HG03457 (cell line): ENCODE measurements at regions not wholly inside any gene's neighbourhood (a gene's known extent, or its start where the extent isn't known, plus 50 kb on each side); places are given as distances from the start of the nearest gene placed in this dataset.
"Not testable (repeated sequence)": the region's sequence is repeated elsewhere in the genome, so short reads cannot be mapped to it uniquely, and the experiment has no call there.

Experiments used
- ATAC-seq: cut with Tn5 transposase; IDR thresholded peaks from one replicate; pipeline ENCODE4 v1.9.1; 2021; ENCODE audit warnings: moderate number of reproducible peaks; ENCODE audit not compliant: unreplicated experiment

DNA sequence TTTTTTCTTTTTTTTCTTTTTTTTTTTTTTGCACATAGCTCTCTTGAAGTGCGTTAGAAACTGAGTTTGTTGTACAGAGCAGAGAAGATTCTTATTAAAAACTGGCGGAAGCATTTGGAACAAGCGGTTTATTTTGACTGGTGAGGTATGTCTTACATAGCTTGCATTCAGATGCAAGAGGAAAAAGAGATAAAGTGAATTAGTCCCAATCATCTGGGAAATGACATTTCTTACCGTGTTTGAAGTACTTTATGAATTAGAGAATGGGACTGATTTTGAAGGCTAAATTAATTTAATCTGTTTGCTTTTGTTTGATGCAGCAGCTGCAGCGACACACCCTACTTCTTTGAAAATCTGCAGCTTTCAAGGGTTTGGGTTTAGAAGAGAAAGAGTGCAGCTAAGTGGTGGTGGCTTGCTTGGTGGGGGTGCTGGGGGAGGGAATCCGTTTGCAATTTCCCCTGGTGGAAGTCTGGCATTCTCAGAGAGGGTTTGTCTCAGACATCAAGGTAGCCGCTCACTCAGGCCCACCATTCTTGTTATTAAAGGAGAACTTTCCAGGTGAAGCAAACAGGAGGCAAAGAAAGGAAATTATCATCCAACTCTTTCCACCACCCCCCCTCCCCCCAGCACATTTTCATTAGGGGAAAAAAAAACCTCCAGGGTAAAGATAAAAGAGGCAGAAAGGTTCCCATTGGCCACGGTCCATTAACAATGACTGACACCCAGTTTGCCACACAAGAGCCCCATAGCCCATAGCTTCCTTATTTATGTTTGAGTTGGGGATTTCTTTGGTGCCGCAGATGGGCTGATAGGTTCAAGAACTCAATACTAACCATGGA, 231.7 kb downstream of the SKIDA1 start:
- no peak for ATAC-seq

DNA sequence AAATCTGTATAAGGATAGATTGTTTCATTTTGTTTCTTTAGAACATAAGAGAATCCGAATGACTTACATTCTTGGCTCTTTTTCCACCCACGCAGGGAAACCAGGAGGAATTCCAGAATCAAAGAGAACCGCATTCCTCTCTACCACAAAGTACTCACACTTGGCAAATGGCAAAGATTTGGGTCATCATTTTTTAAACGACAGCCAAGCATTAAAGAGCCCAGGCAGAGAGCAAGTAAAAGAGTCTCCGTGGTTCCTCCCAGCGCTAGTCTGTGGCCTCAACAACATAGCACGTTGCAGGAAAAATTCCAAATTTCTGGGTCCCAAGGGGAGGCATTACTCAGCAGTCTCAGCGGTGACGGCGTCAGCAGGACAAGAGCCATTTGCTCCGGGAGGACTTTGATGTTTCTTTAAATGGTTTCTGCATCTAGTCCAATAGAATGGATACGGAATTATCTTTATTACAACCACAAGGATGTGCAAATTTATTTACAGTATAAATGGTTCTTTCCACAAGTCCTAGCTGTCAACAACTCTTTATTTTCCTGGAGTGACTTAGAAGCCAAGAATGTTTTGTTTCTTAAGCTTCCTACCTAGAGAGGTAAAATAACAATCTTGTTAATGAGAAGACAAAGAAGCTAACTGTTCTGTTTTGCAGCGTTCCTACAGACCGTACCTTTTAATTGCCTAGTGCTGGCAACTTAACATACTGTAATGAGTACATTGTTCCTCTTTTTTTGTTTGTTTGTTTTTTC, 232.5 kb downstream of the SKIDA1 start:
- no peak for ATAC-seq

DNA sequence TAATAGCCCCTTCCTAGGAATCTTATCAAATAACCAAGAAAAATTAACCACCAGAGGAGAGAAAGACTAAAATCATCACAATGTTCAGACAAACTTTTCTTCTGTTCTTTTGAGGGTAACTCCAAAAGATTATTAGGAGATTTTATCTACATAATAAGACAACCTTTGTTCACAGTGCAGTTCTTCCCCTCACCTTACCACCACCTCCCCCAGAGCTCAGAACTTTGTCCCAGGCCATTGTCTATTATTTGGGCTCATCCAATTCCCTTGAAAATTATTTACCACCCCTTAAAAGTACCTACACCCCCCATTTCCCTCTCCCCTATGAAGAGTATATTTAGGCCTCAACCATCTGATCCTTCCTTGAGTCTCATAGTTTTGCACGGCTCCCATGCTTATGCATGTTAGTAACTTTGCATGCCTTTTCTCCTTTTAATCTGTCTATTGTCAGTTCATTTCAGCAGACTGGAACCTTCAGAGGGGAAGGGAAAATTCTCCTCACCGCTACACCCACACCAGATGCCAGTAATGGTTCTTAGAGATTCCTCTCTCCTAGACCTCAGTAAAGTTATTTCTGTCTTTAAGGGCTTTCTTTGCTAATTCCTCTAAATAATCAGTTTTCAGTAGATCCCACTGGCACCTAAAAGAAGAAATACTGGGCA, 234.9 kb downstream of the SKIDA1 start:
- ATAC-seq: no peak

DNA sequence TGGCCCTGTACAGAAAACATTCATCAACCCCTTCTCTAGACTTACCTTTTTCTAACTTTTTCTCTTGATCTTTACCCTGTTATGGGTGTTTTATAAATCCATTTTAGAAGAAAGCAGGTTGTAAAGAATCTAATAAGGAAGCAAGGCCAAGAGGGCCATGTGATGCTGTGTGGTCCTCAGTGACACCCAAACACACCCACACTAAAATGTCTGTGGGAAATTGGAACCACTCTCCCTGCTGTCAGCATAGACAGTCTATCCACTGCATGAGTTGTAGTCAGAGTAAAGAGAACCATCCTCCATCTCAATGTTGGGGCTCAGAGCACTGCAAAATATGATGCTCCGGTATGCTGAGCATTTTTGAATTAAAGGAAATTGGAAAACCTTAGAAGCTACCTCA, 235.5 kb downstream of the SKIDA1 start:
- no peak for ATAC-seq

DNA sequence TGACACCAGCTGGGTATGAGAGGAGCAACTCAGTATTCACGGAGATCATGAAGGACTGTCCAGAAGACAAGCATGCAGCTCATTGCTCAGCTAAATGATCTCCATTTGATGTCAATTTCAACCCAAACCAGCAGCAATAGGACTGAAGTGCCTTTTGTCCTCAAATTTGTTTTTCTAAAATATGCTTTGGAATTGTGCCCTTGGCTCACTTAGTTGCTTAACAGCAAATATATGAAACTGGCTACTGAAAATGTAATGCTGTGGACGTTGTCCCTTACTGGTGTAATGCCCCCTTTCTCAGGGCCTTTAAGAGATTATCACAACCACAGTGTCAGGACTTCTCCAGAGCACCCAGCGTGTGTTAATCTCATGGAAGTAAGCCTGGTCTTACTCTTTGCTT, 236.2 kb downstream of the SKIDA1 start:
- no peak for ATAC-seq

DNA sequence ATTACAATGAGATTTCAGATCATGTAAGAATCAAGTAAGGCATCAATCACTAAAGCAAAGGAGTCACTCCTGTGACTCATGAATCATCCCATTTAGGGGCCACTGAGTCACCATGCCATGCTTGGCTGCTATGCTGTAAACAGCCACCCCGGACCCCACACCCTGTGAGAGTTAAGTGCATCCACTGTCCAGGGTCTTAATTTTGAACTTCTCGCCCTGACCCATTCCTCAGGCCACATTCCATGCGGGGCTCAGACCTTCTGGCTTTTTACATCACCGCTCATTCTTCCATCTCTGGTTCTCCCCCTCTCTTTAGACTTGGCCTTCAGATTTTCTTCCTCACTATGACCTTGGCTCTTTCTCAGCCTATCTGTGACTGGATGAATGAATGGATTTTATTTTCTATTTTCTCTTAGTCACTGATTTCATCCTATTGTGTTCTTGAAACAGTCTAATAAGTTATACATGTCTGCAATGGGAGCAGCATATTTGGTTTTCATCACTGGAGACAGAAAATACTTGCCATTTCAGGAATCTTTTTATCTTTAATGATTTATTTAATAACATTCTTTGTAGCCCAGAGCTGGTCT, 239.6 kb downstream of the SKIDA1 start:
- ATAC-seq: no peak

DNA sequence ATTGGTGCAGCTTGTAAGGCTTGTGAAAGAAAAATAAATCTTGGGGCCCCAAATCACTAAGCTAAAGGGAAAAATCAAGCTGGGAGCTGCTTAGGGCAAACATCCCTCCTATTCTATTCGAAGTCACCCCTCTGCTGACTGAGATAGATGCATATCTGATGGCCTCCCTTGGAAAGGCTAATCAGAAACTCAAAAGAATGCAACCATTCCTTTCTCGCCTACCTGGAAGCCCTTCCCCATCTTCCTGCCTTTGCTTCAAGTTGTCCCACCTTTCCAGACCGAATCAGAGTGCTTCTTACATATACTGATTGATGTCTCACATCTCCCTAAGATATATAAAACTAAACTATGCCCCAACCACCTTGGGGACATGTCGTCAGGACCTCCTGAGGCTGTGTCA, 240.3 kb downstream of the SKIDA1 start:
- ATAC-seq: no peak

DNA sequence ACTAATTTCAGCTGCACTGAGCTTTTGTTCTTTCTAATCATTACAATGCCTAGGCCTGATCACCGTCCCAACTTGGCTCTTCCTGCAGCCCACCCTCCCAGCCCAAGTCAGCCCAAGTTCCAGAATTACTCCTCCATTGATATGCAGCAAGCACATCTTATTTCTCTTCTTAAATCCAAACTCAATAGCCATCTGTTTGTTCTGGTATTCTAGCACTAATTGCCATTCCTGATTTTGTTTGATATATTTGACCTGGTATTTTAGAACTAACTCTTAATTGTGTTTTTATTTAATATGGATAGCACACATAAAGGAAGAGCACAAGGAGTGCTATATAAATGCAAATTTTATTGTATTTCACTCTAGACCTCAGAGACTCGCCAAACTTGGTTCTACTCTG, 241.2 kb downstream of the SKIDA1 start:
- no peak for ATAC-seq

DNA sequence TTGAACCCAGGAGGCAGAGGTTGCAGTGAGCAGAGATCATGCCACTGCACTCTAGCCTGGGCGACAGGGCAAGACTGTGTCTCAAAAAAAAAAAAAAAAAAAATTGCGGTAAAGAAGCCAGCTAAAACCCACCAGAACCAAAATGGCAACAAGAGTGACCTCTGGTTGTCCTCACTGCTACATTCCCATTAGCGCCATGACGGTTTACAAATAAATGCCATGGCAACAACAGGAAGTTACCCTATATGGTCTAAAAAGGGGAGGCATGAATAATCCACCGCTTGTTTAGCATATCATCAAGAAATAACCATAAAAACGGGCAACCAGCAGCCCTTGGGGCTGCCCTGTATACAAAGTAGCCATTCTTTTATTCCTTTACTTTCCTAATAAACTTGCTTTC, 242.4 kb downstream of the SKIDA1 start:
- ATAC-seq: not testable (repeated sequence)

DNA sequence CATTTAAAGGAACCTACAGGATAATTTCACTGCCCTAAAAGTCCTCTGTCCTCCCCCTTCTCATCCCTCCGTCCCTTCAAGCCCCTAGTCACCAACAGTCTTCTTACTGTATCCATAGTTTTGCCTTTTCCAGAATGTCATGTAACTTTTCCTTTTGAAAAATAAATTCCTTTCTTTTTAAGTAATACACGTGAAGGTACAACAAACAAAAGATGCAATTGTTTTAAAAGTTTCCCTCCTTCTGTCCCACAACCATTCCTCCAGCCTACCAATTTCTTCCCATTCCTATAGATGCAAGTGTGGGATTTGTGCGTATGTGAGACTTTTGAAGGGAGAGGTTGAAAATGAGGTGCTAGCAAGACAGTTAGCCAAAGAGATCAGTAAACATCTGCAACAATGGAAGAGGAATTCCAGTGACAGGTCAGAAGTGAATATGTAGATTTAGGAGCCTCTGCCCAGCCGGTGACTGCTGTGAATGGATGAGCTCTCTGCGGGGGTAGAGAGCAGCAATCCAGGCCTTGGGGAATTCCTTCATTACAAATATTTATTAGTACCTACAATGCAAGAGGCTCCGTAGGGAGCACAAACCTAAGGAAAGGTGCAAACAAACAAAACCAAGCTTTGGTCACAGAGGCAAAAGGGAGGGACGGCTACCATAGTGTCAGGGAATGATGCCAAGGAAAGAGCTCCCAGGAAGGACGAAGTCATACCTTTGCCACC, 243.6 kb downstream of the SKIDA1 start:
- ATAC-seq: no peak

DNA sequence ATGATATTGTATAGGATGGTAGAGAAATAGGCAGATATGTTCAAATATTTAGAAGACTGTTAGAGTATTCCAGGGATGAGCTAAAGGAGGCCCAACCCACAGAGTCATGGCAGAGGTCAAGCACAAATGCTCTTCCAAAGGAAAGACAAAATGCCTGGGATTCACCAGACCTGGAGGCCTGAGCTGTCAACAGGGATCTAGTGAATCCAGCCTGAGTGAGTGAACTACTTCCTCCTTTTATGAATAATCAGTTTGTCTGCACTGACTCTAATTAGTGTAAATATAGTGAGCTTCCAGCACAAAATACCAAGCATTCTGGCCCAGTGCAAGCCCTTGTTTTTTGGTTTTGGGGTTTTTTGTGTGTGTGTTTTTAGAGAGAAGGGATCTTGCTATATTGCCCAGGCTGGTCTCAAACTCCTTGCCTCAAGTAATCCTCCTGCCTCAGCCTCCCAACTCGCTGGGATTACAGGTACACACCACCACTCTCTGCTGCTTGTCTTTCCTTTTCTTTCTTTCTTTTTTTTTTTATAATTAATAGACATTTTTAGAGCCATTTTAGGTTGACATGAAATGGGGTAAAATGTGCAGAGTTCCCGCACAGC, 244.4 kb downstream of the SKIDA1 start:
- ATAC-seq: no peak

DNA sequence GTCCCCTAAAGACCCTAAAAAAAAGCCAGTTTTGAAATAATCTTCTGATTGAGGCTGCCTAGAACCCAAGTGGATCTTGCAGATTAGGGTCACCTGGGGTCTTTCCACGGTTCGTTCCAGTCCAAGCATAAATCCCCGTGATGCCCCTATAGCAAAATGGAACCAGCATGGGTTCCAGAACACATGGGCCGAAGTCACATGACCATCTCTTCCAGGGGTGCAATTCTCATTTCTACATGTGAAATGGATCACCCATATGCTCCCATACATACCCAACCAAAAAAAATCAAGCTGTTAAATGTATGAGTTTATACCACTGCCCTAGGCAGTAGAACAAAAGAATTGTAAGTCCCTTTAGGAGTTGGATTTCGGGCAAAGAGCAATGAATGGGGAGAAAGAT, 245.4 kb downstream of the SKIDA1 start:
- ATAC-seq: no peak

DNA sequence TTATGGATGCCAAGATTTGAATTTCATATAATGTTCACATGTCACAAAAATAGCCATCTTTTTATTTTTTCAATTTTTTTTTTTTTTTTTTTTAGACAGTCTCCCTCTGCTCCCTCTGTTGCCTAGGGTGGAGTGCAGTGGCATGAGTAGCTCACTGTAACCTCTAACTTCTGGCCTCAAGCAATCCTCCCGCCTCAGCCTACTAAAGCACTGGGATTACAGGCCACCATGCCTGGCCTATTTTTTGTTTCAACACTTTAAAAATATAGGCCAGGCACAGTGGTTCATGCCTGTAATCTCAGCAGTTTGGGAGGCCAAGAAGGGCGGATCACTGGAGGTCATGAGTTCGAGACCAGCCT, 246.3 kb downstream of the SKIDA1 start:
- no peak for ATAC-seq

DNA sequence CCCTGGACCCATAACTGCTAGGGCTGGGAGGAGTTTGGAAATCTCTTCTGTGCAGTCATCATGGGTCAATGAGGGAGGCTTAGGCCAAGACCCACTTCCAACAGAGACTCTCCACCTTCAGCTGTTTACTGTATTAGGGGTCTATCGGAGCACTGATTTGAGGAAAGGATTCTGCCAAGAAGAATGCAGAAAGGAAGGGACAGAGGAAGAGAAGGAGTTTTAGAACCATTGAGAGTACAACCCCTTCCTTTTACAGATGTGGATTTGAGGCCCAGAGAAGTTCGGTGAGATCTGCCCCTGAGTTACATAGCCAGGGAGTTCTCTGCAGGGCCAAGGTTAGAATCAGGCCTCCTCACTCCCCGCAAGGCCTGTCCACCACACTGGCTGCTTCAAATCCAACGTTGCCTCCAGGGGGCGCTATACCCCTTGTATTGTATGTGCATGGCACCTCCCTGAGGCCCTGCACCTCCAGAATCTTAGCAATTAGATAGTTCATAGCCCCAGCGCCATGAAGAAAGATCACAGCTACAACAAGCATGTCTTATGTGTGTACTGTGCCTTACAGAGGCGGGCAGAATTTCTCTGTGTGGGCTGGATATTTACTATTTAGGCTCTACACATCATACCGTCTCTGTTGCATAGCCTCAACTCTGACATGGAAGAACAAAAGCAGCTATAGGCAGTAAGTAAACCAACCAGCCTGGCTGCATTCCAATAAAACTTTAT, 246.8 kb downstream of the SKIDA1 start:
- peak; percentile 82 for ATAC-seq

DNA sequence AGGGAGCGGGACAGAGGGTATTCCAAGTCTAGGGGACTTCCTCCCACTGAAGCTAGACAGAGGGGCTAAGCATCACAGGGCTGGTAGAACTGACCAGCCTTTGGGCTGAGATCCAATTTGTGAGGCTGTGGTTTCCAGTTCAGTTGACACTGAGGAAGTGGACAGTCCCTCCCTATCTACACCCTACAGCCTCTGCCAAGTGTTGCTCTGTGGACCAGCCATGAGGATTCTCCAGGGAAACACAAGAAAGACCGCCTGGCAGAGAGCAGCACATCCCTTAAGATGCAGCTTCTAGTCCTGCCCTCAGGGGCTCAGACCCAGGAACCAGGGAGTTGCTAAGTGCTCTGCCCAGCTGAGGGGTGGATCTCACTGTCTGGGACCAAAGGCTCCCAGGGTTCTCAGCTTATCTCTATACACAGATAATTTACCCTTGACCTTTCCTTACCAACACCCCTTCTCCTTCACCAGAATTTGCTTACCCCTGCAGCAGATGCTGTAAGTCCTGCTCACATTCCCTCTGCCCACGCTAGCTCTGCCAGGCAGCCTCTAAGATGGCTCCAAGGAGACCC, 252.0 kb downstream of the SKIDA1 start:
- ATAC-seq: no peak

DNA sequence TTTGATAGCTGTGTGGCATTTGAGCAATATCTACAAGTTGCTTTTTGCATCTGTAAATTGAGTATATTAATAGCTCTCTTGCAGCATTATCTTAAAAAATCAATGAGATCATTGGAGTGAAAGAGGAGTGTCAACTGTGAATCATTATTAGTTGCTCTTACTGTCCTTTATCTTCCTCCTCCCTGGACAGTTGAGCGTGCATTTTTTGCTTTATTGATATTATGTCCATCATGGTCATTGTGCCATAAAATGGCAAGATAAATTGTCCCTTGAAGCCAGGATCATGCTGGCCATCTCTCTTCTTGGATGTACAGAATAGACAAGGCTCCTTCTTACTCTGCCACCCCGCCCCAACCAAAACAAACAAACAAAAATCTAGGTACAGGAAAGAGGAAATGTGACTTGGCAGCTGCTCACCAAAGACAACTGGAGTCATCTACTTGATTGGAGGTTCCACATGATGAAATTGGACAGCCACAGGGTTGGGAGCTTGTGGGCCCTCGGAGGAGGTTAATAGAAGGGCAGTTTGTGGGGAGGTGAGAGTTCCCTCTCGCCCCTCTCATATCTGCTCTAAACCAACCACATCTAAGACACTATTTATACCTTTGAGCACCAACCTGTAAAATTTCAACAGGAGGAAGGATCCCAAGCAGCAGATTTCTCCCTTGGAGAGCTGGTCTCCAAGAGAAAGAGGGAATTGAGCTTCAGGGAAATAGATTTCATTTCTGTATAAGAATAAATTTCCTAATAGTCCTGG, 252.7 kb downstream of the SKIDA1 start:
- ATAC-seq: no peak

DNA sequence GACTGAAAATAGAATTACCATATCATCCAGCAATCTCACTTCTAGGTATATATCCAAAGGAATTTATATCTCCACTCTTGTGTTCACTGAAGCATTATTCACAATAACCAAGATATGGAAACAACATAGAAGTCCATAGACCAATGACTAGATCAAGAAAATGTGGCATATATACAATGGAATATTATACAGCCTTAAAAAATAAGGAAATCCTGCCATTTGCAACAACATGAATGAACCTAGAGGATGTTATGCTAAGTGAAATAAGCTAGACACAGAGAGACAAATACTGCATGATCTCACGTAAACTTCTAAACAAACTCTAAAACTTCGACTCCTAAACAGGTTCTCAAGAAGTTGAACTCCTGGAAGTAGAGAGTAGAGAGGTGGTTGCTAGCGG, 254.5 kb downstream of the SKIDA1 start:
- no peak for ATAC-seq

DNA sequence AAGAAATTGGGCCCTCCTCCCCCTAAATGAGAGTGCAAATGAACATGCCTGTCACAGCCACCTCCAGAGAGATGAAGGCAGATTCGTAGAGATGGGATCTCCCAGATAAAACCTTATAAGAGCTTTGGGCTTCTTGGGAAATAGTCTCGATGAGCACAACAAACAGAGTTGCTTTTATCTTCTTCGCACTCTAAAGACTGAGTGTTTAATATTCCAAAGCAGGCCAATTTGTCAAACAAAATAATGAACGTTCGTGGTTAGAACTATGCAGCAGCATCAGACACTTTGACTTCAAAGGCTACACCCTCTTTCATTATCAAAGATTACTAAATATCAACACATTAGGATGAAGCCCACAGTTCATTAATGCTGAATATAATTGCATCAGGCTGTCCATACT, 256.2 kb downstream of the SKIDA1 start:
- no peak for ATAC-seq

DNA sequence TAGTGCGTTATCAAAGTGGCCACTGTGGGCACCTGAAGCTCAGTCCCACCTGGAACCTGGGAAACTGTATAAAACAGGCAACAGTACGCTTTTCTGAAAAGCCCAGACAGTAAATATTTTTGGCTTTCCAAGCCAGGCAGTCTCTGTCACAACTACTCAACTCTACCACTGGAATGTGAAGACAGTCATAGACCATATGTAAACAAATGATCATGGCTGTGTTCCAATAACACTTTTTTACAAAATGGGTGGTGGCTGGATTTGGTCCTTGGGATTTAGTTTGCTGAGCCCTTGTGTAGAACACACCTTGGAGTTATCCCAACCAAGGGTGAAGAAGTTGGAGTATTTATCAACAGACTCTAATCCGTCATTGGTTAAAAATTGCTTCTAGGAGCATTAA, 259.9 kb downstream of the SKIDA1 start:
- ATAC-seq: no peak
